Stimulated activated CD4-positive, alpha-beta T cell treated with anti-CD3 and anti-CD28 coated beads, Interleukin-15, amount 100 ng/mL, for 48 hours (primary cell): ENCODE measurements at regions not wholly inside any gene's neighbourhood (a gene's known extent, or its start where the extent isn't known, plus 50 kb on each side); places are given as distances from the start of the nearest gene placed in this dataset.
"Not testable (repeated sequence)": the region's sequence is repeated elsewhere in the genome, so short reads cannot be mapped to it uniquely, and the experiment has no call there.

Experiments
- DNase-seq, 2 donors: peaks; one replicate each; pipeline ENCODE4 v3.0.0-alpha.2; 2020; ENCODE audit warnings: low read depth in 2 of 2

DNA sequence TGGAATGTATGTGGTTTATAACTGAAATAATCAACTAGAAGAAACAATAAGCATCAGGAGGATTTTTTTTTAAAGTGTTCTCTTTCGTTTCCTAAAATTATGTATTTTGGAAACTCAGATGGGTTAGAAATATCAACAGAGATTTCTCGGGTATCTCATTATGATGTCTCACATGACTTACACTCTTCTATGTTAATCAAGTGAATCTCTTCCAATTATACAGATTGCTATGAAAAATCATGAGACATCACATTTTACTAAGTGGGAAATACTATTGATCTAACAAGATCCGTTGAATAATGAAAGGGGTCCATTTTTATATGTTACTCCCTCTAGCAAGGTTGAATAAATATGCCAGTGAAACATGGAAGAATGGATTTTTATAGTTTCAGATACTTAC is 54.7 kb upstream of the NRIP1 start:
- no peak for DNase-seq

DNA sequence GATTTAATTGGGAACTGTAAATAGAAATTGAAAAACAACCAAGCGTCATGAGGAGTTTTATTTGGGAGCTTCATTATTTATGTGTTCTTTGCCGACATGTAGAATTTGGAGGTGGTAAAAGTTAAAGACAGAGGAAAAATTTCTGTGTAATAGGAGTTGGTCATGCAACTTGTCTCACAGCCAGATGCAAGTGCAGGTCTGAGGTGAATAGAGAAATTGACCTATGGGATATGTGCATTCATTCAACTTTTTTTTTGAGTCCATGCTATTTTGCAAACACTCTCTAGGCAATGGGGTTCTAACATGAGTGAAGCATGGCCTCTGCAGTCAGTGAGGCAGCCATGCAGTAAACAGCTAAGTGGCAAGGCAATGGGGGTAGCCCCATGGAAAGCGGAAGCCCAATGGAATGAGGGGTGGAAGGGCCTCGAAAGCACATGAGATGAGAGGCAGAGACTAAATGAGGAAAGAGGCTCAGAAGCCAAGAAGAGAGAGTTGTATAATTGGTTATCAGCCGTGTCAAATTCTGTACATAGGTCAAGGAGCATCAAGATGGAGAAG is 56.4 kb upstream of the NRIP1 start:
- DNase-seq: no peak

DNA sequence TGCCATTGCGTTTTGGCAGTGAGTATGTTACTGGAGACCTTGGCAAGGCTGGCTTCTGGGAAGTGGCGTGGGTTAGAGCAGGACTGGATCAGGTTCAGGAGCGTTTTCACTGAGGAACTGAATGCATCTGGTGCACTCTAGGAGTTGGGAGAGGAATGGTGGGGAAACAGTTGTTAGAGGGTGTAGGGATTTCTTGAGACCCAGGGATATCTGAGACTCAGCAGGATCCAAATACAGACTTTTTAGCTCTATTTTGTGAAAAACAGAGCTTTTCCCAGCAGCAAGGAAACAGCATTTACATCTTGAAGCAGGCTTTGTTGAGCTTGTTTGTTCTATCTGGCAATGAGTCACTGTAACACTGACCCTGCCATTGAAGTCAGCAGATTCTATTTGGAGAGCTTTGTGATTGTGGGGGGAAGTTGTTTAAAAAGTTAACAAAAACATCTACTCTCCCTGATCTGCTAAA is 56.9 kb upstream of the NRIP1 start:
- no peak for DNase-seq

- no peak for DNase-seq
These were observed 57.4 kb upstream of the NRIP1 start for GRCh38 chr21:15122241-15122640.

DNA sequence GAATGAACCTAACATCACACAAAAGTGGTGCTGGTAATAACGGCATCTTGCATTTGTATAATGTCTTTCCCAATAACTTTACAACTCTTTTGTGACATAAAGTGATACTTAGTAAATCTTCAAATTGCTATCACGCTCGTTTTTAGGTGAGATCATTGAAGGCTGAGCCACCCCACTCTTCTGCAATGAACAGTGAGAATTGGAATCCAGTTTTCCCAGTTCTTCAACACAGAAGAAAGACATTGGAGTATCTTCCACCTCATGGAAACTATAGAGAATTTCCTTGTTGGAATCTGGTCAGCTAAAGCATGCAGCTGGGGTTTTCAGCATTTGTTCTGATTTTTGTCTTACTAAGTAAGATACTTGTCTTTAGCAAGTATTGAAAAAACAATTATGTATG is 59.9 kb upstream of the NRIP1 start:
- no peak for DNase-seq

GRCh38 chr21:15126948-15127347 is 62.1 kb upstream of the NRIP1 start:
- no peak for DNase-seq

DNA sequence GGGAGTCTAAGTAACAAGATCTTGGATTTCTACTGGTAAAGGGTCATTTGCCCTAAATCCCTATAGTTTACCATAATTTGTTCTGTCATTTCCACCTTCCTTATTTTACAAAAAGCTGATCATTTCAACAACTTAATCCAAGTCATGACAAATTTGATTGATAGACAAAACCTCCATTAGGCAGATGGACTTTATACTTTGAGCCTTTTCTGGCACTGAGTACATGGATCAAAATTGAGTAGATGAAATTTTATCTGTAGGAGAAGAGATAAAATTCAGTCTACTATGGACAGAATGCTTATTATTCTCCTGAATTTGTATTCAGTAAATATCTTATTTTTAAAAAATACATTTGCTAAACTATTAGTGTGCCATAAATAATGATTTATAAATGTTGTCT is 62.6 kb upstream of the NRIP1 start:
- no peak for DNase-seq

GRCh38 chr21:15128267-15128666 is 63.5 kb upstream of the NRIP1 start:
- no peak for DNase-seq

DNA sequence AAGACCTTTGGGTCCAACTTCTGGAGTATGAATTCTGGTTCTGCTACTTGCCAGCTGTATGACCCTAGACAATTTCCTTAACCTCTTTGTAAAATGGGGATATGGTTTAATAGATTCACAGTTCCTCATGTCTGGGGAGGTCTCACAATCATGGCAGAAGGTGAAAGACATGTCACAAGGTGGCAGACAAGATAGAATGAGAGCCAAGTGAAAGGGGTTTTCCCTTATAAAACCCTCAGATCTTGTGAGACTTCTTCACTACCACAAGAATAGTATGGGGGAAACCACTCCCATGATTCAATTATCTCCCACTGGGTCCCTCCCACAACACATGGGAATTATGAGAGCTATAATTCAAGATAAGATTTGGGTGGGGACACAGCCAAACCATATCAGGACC is 63.9 kb upstream of the NRIP1 start:
- DNase-seq: not testable (repeated sequence)

GRCh38 chr21:15130326-15130725 is 65.5 kb upstream of the NRIP1 start:
- DNase-seq: no peak

DNA sequence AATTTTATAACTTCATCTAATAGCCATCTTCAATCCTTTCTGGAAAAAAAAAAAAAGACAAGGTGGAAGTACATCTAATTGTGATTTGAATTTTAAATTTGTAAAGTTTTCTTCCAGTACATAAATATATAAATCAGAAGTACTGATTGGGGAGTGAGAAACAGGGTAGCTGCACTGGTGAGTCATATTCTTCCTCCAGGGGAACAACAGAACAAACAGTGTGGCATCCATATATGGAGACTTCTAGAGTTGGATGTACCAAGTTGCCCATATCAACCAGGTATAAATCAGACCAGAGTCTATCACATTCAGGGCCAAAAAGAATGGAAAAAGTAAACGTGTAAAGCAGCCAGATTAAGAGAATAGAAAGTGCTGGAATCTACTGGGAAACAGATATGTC is 66.0 kb upstream of the NRIP1 start:
- no peak for DNase-seq

GRCh38 chr21:15132781-15133180 is 68.0 kb upstream of the NRIP1 start:
- no peak for DNase-seq

- no peak for DNase-seq
These were observed 70.1 kb upstream of the NRIP1 start for GRCh38 chr21:15134701-15135470.

DNA sequence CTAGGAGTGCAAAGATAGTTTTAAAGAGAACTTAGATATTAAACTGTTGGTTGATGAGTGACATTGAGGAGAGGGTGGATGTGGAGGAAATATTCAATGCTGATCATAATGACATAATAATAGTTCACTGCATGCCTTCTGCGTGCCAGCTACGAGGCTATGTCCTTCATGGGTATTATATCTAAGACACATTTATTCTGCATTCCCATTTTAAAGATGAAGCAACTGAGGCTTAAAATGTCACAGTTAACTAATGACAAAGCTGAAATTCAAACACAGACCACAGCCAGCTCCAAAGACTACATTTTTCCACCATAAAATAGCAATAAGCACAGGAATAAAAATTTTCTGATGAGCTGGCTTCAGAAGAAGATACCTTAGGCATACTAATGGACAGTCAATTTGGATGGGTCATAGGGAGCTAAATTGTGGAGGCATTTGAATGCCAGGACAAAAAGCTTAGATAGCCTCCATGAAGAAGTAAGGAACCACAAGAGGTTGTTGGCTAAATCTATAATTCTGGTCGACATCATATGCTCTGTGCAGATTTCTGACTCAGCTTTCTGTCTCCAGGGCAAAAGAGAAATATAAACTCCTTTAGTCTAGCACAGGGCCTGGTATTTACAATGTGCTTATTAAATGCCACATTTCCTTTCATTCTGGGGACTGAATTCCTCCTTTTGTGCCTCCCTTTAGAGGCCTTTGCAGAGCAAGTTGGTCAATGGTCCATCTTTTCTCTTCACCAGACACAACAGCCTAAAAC is 71.2 kb upstream of the NRIP1 start:
- no peak for DNase-seq

GRCh38 chr21:15138490-15138889 is 73.7 kb upstream of the NRIP1 start:
- DNase-seq: no peak

GRCh38 chr21:15139898-15140297 is 75.1 kb upstream of the NRIP1 start:
- DNase-seq: no peak

GRCh38 chr21:15140321-15141019 is 75.7 kb upstream of the NRIP1 start:
- DNase-seq: no peak

GRCh38 chr21:15141261-15141970 is 76.6 kb upstream of the NRIP1 start:
- no peak for DNase-seq

DNA sequence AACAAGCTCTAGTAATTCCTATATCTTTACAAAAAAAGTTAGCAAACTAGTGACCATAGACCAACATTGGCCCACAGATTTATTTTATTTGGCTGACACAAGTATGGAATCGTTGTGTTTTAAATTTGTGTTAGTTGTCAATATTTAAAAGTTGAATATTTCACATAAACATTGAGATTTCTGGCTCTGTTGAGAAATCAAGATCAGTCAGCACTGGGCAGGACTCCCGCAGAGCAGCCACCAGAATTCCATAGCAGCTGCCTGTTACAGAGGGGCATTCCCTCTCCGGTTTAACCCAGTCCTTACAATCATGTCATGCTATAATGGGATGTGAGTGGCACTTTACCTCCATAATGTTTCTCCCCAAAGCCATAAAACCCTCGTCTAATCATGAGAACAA is 79.2 kb upstream of the NRIP1 start:
- no peak for DNase-seq

- DNase-seq: no peak
These were observed 83.6 kb upstream of the NRIP1 start for GRCh38 chr21:15148437-15148836.

GRCh38 chr21:15149600-15150224 is 84.9 kb upstream of the NRIP1 start:
- DNase-seq: no peak
